ENCODE measurements at regions not wholly inside any gene's neighbourhood (a gene's known extent, or its start where the extent isn't known, plus 50 kb on each side); places are given as distances from the start of the nearest gene placed in this dataset.

DNA sequence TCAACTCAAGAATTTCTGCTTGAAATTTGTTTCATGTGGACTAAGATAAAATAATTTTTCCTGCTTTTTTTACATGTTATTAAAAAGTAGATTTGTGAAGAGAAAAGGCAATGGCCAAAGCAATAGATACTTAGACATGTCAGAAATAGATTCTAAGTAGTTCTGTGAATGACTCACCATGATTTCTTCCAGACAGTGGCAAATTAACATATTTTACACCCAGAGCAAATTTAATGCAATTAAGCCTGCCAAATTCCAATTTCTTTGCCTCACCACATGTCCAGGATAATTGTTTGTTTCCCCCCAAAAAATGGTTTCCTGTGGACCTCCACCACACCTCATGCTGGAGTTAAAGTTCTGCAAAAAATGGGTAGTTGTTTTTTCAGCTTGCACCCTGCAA lies 651.4 kb downstream of the CETN3 start:
- H3K27me3 Mint-ChIP-seq (ENCODE audit: low read depth, unreplicated experiment): no peaks in the 10 kb centered on the region
- Histone ChIP-seq H4K20me1 (ENCODE audit: insufficient read depth, low read length) (no peaks in the 10 kb centered on the region), H2AFZ (ENCODE audit: low read depth, low read length) (no peak overlapping the region), H3K4me3 (ENCODE audit: insufficient read depth, low read depth, low read length) (no peak overlapping the region), H3K9me3 (ENCODE audit: insufficient read depth, low read depth, low read length) (no peaks in the 10 kb centered on the region), H3K36me3 (ENCODE audit: insufficient read depth, low read length) (no peaks in the 10 kb centered on the region), H3K4me2 (ENCODE audit: low read length) (no peak overlapping the region), H3K9ac (ENCODE audit: low read length) (no peak overlapping the region), H3K27me3 (ENCODE audit: insufficient read depth, low read length) (no peaks in the 10 kb centered on the region), H3K4me1 (ENCODE audit: insufficient read depth, low read length) (no peaks in the 10 kb centered on the region), H3K27ac (ENCODE audit: low read depth, low read length) (no peak overlapping the region), H3K79me2 (ENCODE audit: insufficient read depth, low read length) (no peaks in the 10 kb centered on the region)
- no peaks in the 10 kb centered on the region for H3K9me3 Mint-ChIP-seq (ENCODE audit: unreplicated experiment)
- TF ChIP-seq EZH2 (IDR thresholded peaks at IDR 0.05; ENCODE audit: insufficient read depth, low read length): no peak
- TF ChIP-seq, protein P1, sequence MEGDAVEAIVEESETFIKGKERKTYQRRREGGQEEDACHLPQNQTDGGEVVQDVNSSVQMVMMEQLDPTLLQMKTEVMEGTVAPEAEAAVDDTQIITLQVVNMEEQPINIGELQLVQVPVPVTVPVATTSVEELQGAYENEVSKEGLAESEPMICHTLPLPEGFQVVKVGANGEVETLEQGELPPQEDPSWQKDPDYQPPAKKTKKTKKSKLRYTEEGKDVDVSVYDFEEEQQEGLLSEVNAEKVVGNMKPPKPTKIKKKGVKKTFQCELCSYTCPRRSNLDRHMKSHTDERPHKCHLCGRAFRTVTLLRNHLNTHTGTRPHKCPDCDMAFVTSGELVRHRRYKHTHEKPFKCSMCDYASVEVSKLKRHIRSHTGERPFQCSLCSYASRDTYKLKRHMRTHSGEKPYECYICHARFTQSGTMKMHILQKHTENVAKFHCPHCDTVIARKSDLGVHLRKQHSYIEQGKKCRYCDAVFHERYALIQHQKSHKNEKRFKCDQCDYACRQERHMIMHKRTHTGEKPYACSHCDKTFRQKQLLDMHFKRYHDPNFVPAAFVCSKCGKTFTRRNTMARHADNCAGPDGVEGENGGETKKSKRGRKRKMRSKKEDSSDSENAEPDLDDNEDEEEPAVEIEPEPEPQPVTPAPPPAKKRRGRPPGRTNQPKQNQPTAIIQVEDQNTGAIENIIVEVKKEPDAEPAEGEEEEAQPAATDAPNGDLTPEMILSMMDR (IDR thresholded peaks at IDR 0.05; ENCODE audit: insufficient read depth, low read depth, low read length): no peak
- peak; percentile 31 for DNase-seq (ENCODE audit: low read depth)
- no peaks in the 10 kb centered on the region for H3K36me3 Mint-ChIP-seq (ENCODE audit: low read depth, unreplicated experiment)
- no peak for FAIRE-seq
- peaks cover 18% of the 10 kb centered on the region for H3K4me1 Mint-ChIP-seq (ENCODE audit: low read depth, unreplicated experiment)
- no peak overlapping the region for H3K27ac Mint-ChIP-seq (ENCODE audit: unreplicated experiment)
- H3K4me3 Mint-ChIP-seq (ENCODE audit: unreplicated experiment): no peak overlapping the region

DNA sequence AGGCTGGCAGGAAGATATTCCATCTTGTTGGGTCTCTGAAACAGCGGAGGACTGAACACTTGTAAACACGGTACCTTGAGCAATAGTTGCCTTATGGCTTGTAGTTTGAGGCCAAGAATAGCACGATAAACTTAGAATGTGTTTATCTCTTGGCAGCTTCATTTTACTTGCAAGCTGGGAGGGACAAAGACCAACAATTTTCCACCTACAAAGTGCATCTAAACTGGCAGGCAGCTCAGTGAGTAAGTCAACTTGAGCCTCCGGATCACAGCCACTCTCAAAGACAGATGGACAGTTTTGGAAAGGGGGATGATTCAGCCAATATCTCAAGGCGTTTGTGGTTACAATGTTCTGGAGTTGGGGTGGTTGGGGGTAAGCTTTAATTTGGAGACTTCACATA lies 652.6 kb downstream of the CETN3 start:
- no peaks in the 10 kb centered on the region for H3K36me3 ChIP-seq (ENCODE audit: insufficient read depth, low read length)
- DNase-seq (ENCODE audit: low read depth) (peak; percentile 95), FAIRE-seq (no peak)
- Mint-ChIP-seq H3K27ac (ENCODE audit: unreplicated experiment) (peak overlapping the region; percentile 12), H3K9me3 (ENCODE audit: unreplicated experiment) (no peaks in the 10 kb centered on the region), H3K4me3 (ENCODE audit: unreplicated experiment) (no peak overlapping the region), H3K36me3 (ENCODE audit: low read depth, unreplicated experiment) (no peaks in the 10 kb centered on the region), H3K4me1 (ENCODE audit: low read depth, unreplicated experiment) (peaks cover 18% of the 10 kb centered on the region), H3K27me3 (ENCODE audit: low read depth, unreplicated experiment) (no peaks in the 10 kb centered on the region)
- peak overlapping the region; percentile 16 for H3K4me2 ChIP-seq (ENCODE audit: low read length)
- H3K27ac ChIP-seq (ENCODE audit: low read depth, low read length): no peak overlapping the region
- H2AFZ ChIP-seq (ENCODE audit: low read depth, low read length): no peak overlapping the region
- no peaks in the 10 kb centered on the region for H3K27me3 ChIP-seq (ENCODE audit: insufficient read depth, low read length)
- no peaks in the 10 kb centered on the region for H3K9me3 ChIP-seq (ENCODE audit: insufficient read depth, low read depth, low read length)
- H3K4me3 ChIP-seq (ENCODE audit: insufficient read depth, low read depth, low read length): no peak overlapping the region
- no peaks in the 10 kb centered on the region for H3K79me2 ChIP-seq (ENCODE audit: insufficient read depth, low read length)
- H3K4me1 ChIP-seq (ENCODE audit: insufficient read depth, low read length): no peaks in the 10 kb centered on the region
- TF ChIP-seq, protein P1 (IDR thresholded peaks at IDR 0.05; ENCODE audit: insufficient read depth, low read depth, low read length): no peak
- TF ChIP-seq EZH2 (IDR thresholded peaks at IDR 0.05; ENCODE audit: insufficient read depth, low read length): no peak
- no peak overlapping the region for H3K9ac ChIP-seq (ENCODE audit: low read length)
- H4K20me1 ChIP-seq (ENCODE audit: insufficient read depth, low read length): no peaks in the 10 kb centered on the region

- Mint-ChIP-seq H3K4me1 (ENCODE audit: low read depth, unreplicated experiment) (peaks cover 18% of the 10 kb centered on the region), H3K4me3 (ENCODE audit: unreplicated experiment) (no peak overlapping the region), H3K36me3 (ENCODE audit: low read depth, unreplicated experiment) (no peaks in the 10 kb centered on the region), H3K9me3 (ENCODE audit: unreplicated experiment) (no peaks in the 10 kb centered on the region), H3K27ac (ENCODE audit: unreplicated experiment) (no peak overlapping the region), H3K27me3 (ENCODE audit: low read depth, unreplicated experiment) (no peaks in the 10 kb centered on the region)
- no peaks in the 10 kb centered on the region for H3K9me3 ChIP-seq (ENCODE audit: insufficient read depth, low read depth, low read length)
- no peak overlapping the region for H3K9ac ChIP-seq (ENCODE audit: low read length)
- no peaks in the 10 kb centered on the region for H4K20me1 ChIP-seq (ENCODE audit: insufficient read depth, low read length)
- FAIRE-seq: no peak
- H2AFZ ChIP-seq (ENCODE audit: low read depth, low read length): no peak overlapping the region
- no peak for DNase-seq (ENCODE audit: low read depth)
- no peaks in the 10 kb centered on the region for H3K79me2 ChIP-seq (ENCODE audit: insufficient read depth, low read length)
- no peak overlapping the region for H3K27ac ChIP-seq (ENCODE audit: low read depth, low read length)
- TF ChIP-seq, protein P1 (IDR thresholded peaks at IDR 0.05; ENCODE audit: insufficient read depth, low read depth, low read length): no peak
- no peak for TF ChIP-seq EZH2 (IDR thresholded peaks at IDR 0.05; ENCODE audit: insufficient read depth, low read length)
- no peaks in the 10 kb centered on the region for H3K4me1 ChIP-seq (ENCODE audit: insufficient read depth, low read length)
- H3K27me3 ChIP-seq (ENCODE audit: insufficient read depth, low read length): no peaks in the 10 kb centered on the region
- no peaks in the 10 kb centered on the region for H3K36me3 ChIP-seq (ENCODE audit: insufficient read depth, low read length)
- H3K4me2 ChIP-seq (ENCODE audit: low read length): no peak overlapping the region
- no peak overlapping the region for H3K4me3 ChIP-seq (ENCODE audit: insufficient read depth, low read depth, low read length)
Measured at GRCh38 chr5:89755024-89755423, 654.5 kb downstream of the CETN3 start.
